Activated CD4-positive, CD25-positive, alpha-beta regulatory T cell treated with anti-CD3 and anti-CD28 coated beads, Interleukin-2, amount 50 U/mL, for 72 hours (primary cell): ENCODE measurements at regions not wholly inside any gene's neighbourhood (a gene's known extent, or its start where the extent isn't known, plus 50 kb on each side); places are given as distances from the start of the nearest gene placed in this dataset.

Experiments used
- DNase-seq: peaks from one replicate; pipeline ENCODE4 v3.0.0; 2021

GRCh38 chr9:135240871-135241311 lies 153.4 kb downstream of the OLFM1 start:
- DNase-seq: no peak

- DNase-seq: no peak
These were observed 154.0 kb downstream of the OLFM1 start for GRCh38 chr9:135241381-135242048.

GRCh38 chr9:135242049-135242396 lies 154.6 kb downstream of the OLFM1 start:
- DNase-seq: no peak

GRCh38 chr9:135242406-135242805 lies 154.9 kb downstream of the OLFM1 start:
- DNase-seq: no peak

GRCh38 chr9:135243201-135244190 lies 156.0 kb downstream of the OLFM1 start:
- no peak for DNase-seq

GRCh38 chr9:135244271-135245221 lies 157.1 kb downstream of the OLFM1 start:
- DNase-seq: no peak

GRCh38 chr9:135245482-135246247 lies 158.2 kb downstream of the OLFM1 start:
- DNase-seq: no peak

- DNase-seq: no peak
These were observed 159.1 kb downstream of the OLFM1 start for GRCh38 chr9:135246248-135247205.

- DNase-seq: no peak
These were observed 159.9 kb downstream of the OLFM1 start for GRCh38 chr9:135247227-135247930.

- DNase-seq: no peak
These were observed 160.6 kb downstream of the OLFM1 start for GRCh38 chr9:135248111-135248510.

GRCh38 chr9:135248721-135249120 lies 161.3 kb downstream of the OLFM1 start:
- DNase-seq: no peak

GRCh38 chr9:135249191-135249590 lies 161.7 kb downstream of the OLFM1 start:
- no peak for DNase-seq

GRCh38 chr9:135249711-135250110 lies 162.2 kb downstream of the OLFM1 start:
- no peak for DNase-seq

- DNase-seq: no peak
These were observed 163.9 kb downstream of the OLFM1 start for GRCh38 chr9:135251331-135251761.

GRCh38 chr9:135251996-135252760 lies 164.7 kb downstream of the OLFM1 start:
- no peak for DNase-seq

- no peak for DNase-seq
These were observed 165.5 kb downstream of the OLFM1 start for GRCh38 chr9:135252980-135253304.

GRCh38 chr9:135253305-135254004 lies 166.0 kb downstream of the OLFM1 start:
- no peak for DNase-seq

GRCh38 chr9:135254176-135255032 lies 166.9 kb downstream of the OLFM1 start:
- no peak for DNase-seq
